HCT116 (cell line): ENCODE measurements at regions not wholly inside any gene's neighbourhood (a gene's known extent, or its start where the extent isn't known, plus 50 kb on each side); places are given as distances from the start of the nearest gene placed in this dataset.

Experiments used
- ATAC-seq: fragments of 200-7000 bp; cut with Tn5 transposase; 2 replicates; pipeline ENCODE4 v1.9.1; 2020; ENCODE audit warnings: mild to moderate bottlenecking, moderate library complexity
- BruUV-seq: library from RNA; stranded (reverse); fragments of 400-500 nt; replicated peaks from 2 replicates; lab custom pipeline; 2021; lab: Mats Ljungman, UMichigan
- CTCF ChIA-PET: fragments of 300-600 bp; sonication (Branson Sonifier 250); formaldehyde crosslinking; loops from one replicate; lab custom pipeline; 2021; ENCODE audit warnings: antibody characterized with exemption; lab: Charles Lee
- POLR2A ChIA-PET: fragments of 300-600, 350-600 bp; sonication (Branson Sonifier 250); formaldehyde crosslinking; loops from one replicate; lab custom pipeline; 2021; ENCODE audit warnings: antibody characterized with exemption; lab: Charles Lee
- RAD21 ChIA-PET, 2 experiments: fragments of 300-600 bp; sonication (Branson Sonifier 250); formaldehyde crosslinking; loops; one replicate each; lab custom pipeline; 2023; ENCODE audit warnings: low total read pairs in 2 of 2; ENCODE audit not compliant: uncharacterized antibody in 2 of 2, unreplicated experiment in 2 of 2, low non-redundant PET in 1 of 2; lab: Charles Lee
- DNase-seq: peaks from one replicate; pipeline ENCODE4 v3.0.0-alpha.2; 2010; ENCODE audit warnings: low read depth, low spot score
- H2AFZ ChIP-seq: fragments of 200-600 bp; shearing (Covaris generic), sonication (generic); 2 replicates; pipeline ENCODE4 v1.6.1; 2017; ENCODE audit warnings: low read depth, mixed run types, mixed read lengths, antibody characterized with exemption, low read length; ENCODE audit not compliant: poor library complexity, severe bottlenecking
- H3K27ac ChIP-seq: 2 replicates; pipeline ENCODE4 v1.5.1; 2012; ENCODE audit warnings: low read depth, low read length
- H3K27me3 ChIP-seq: fragments of 200-600 bp; sonication (generic); 2 replicates; pipeline ENCODE4 v1.6.1; 2016; ENCODE audit warnings: mixed run types, low read length, mixed read lengths; ENCODE audit not compliant: insufficient read depth
- H3K36me3 ChIP-seq, 2 experiments: fragments of 200-500 bp in 1 of 2; fragments of 200-600 bp in 1 of 2; sonication (Bioruptor generic) in 1 of 2; sonication (generic) in 1 of 2; 2 replicates each; pipeline versions ENCODE4 v1.5.1 to v1.6.1; 2014 to 2016; ENCODE audit warnings: low read length in 2 of 2, inconsistent platforms in 1 of 2, mixed read lengths in 1 of 2, mixed run types in 1 of 2; ENCODE audit not compliant: insufficient read depth in 2 of 2, control insufficient read depth in 1 of 2
- H3K4me1 ChIP-seq, 2 experiments: fragments of 200-600 bp in 1 of 2; sonication (generic) in 1 of 2; 2 replicates each; pipeline versions ENCODE4 v1.5.1 to v1.6.1; 2012 to 2017; ENCODE audit warnings: low read length in 2 of 2, inconsistent platforms in 1 of 2, mild to moderate bottlenecking in 1 of 2, mixed read lengths in 1 of 2, mixed run types in 1 of 2, moderate library complexity in 1 of 2; ENCODE audit not compliant: insufficient read depth in 2 of 2, control insufficient read depth in 1 of 2
- H3K4me2 ChIP-seq: fragments of 200-600 bp; sonication (generic); 2 replicates; pipeline ENCODE4 v1.6.1; 2017; ENCODE audit warnings: mixed run types, low read length, mixed read lengths
- H3K4me3 ChIP-seq, 2 experiments: fragments of 200-600 bp in 1 of 2; sonication (generic) in 1 of 2; replicated peaks in 1 of 2; 2 replicates each; pipeline ENCODE4 v1.5.1; 2011 to 2016; ENCODE audit warnings: low read length in 2 of 2, control low read depth in 1 of 2, low read depth in 1 of 2, mild to moderate bottlenecking in 1 of 2, mixed read lengths in 1 of 2, mixed run types in 1 of 2
- H3K79me2 ChIP-seq: fragments of 200-600 bp; sonication (generic); 2 replicates; pipeline ENCODE4 v1.6.1; 2017; ENCODE audit warnings: mild to moderate bottlenecking, mixed run types, low read length, moderate library complexity, mixed read lengths; ENCODE audit not compliant: insufficient read depth
- H3K9ac ChIP-seq: fragments of 200-600 bp; sonication (generic); 2 replicates; pipeline ENCODE4 v1.6.1; 2016; ENCODE audit warnings: low read length, mixed read lengths
- H3K9me2 ChIP-seq: fragments of 200-600 bp; sonication (generic), shearing (Covaris generic); 2 replicates; pipeline ENCODE4 v1.6.1; 2017; ENCODE audit warnings: mixed run types, mild to moderate bottlenecking, moderate library complexity; ENCODE audit not compliant: insufficient read depth
- H3K9me3 ChIP-seq, 2 experiments: fragments of 200-500 bp in 1 of 2; fragments of 200-600 bp in 1 of 2; sonication (Bioruptor generic) in 1 of 2; sonication (generic) in 1 of 2; 2 replicates each; pipeline ENCODE4 v1.6.1; 2014 to 2017; ENCODE audit warnings: low read length in 2 of 2, mixed read lengths in 2 of 2, inconsistent platforms in 1 of 2, low read depth in 1 of 2, mild to moderate bottlenecking in 1 of 2, mixed run types in 1 of 2, moderate library complexity in 1 of 2; ENCODE audit not compliant: control insufficient read depth in 1 of 2, insufficient read depth in 1 of 2
- H4K20me1 ChIP-seq: fragments of 200-600 bp; sonication (generic), shearing (Covaris generic); 2 replicates; pipeline ENCODE4 v1.6.1; 2017; ENCODE audit warnings: mixed run types, mild to moderate bottlenecking, moderate library complexity; ENCODE audit not compliant: insufficient read depth
- ATF3 ChIP-seq: IDR thresholded peaks from 2 replicates; pipeline ENCODE4 v1.6.1; 2012
- ELF1 ChIP-seq: IDR thresholded peaks from 2 replicates; pipeline ENCODE4 v1.6.1; 2012; ENCODE audit warnings: low read depth, borderline replicate concordance
- EZH2 ChIP-seq: fragments of 200-600 bp; sonication (generic); IDR thresholded peaks from 2 replicates; pipeline ENCODE4 v1.6.1; 2017; ENCODE audit warnings: antibody characterized with exemption, mixed run types
- FOSL1 ChIP-seq: IDR thresholded peaks from 2 replicates; pipeline ENCODE4 v1.6.1; 2012; ENCODE audit warnings: low read depth
- JUND ChIP-seq: IDR thresholded peaks from 2 replicates; pipeline ENCODE4 v1.6.1; 2012
- MAX ChIP-seq: IDR thresholded peaks from 2 replicates; pipeline ENCODE4 v1.6.1; 2012
- SIN3A ChIP-seq: IDR thresholded peaks from 2 replicates; pipeline ENCODE4 v1.6.1; 2012; ENCODE audit warnings: low read depth
- SRF ChIP-seq: IDR thresholded peaks from 2 replicates; pipeline ENCODE4 v1.6.1; 2012; ENCODE audit warnings: low read depth
- ZBTB33 ChIP-seq: IDR thresholded peaks from 2 replicates; pipeline ENCODE4 v1.6.1; 2011; ENCODE audit warnings: mild to moderate bottlenecking, low read length, moderate library complexity; ENCODE audit not compliant: insufficient replicate concordance; ENCODE audit errors: extremely low read depth
- intact Hi-C: fragments of 100-400 bp; cut with micrococcal nuclease; formaldehyde crosslinking; loops from 2 replicates; pipeline ENCODE4 v1.10.0; 2022

- DNase-seq = no peak
- RAD21 ChIA-PET = no interaction called here
- CTCF ChIA-PET = no interaction called here
- H3K79me2 ChIP-seq = no peaks in the 10 kb centered on the region
- H3K4me3 ChIP-seq = no peak overlapping the region
- no peak overlapping the region for H3K9ac ChIP-seq
- no peaks in the 10 kb centered on the region for H4K20me1 ChIP-seq
- H3K4me2 ChIP-seq = no peak overlapping the region
- TF ChIP-seq EZH2 (no peak), ELF1 (no peak), FOSL1 (no peak), ATF3 (no peak), MAX (no peak)
- H3K27me3 ChIP-seq = no peaks in the 10 kb centered on the region
- no peaks in the 10 kb centered on the region for H3K9me2 ChIP-seq
- H3K27ac ChIP-seq = no peak overlapping the region
- no peaks in the 10 kb centered on the region for H3K4me1 ChIP-seq
- no peak overlapping the region for H2AFZ ChIP-seq
- no peak for ATAC-seq
- H3K9me3 ChIP-seq = peaks cover 6 to 12% of the 10 kb centered on the region in 2 experiments; a peak in 3 of 4 replicates
- intact Hi-C loops = no loop called here
- POLR2A ChIA-PET = no interaction called here
- H3K36me3 ChIP-seq = no peaks in the 10 kb centered on the region
- no TSS peak for BruUV-seq
Measured at GRCh38 chr5:22938362-22938761, 85.2 kb upstream of the CDH12 start.

- Histone ChIP-seq H3K9me2 (no peaks in the 10 kb centered on the region), H3K9ac (no peak overlapping the region), H3K79me2 (no peaks in the 10 kb centered on the region), H3K4me2 (no peak overlapping the region), H2AFZ (no peak overlapping the region), H3K27ac (no peak overlapping the region), H3K9me3 (peaks cover 0 to 6% of the 10 kb centered on the region in 2 experiments; a peak in 2 of 4 replicates), H3K27me3 (no peaks in the 10 kb centered on the region), H3K4me3 (no peak overlapping the region), H3K4me1 (no peaks in the 10 kb centered on the region), H4K20me1 (no peaks in the 10 kb centered on the region), H3K36me3 (no peaks in the 10 kb centered on the region)
- TF ChIP-seq SRF = no peak
- no peak for TF ChIP-seq ZBTB33
- TF ChIP-seq JUND = no peak
- TF ChIP-seq SIN3A = no peak
- no TSS peak for BruUV-seq
- RAD21 ChIA-PET = no interaction called here
- intact Hi-C loops = no loop called here
- CTCF ChIA-PET = no interaction called here
- ATAC-seq (no peak), DNase-seq (no peak)
- POLR2A ChIA-PET = no interaction called here
Measured at GRCh38 chr5:22928821-22929482, 75.8 kb upstream of the CDH12 start.
